IMR-90 (cell line): ENCODE measurements at regions not wholly inside any gene's neighbourhood (a gene's known extent, or its start where the extent isn't known, plus 50 kb on each side); places are given as distances from the start of the nearest gene placed in this dataset.

Experiments
- ATAC-seq: fragments of 200-7000 bp; cut with Tn5 transposase; 2 replicates; pipeline ENCODE4 v1.9.1; 2020; ENCODE audit warnings: low read depth, mild to moderate bottlenecking, moderate library complexity
- BruUV-seq: library from RNA; stranded (reverse); fragments of 400-500 nt; replicated peaks from 2 replicates; lab custom pipeline; 2021; lab: Mats Ljungman, UMichigan
- CTCF ChIA-PET: fragments of 300-600 bp; formaldehyde crosslinking; extraction: SDS; loops from one replicate; lab custom pipeline; 2021; ENCODE audit warnings: antibody characterized with exemption; lab: Yijun Ruan, JAX
- POLR2A ChIA-PET: fragments of 300-600 bp; sonication (Branson Sonifier 250); formaldehyde crosslinking; loops from one replicate; lab custom pipeline; 2022; ENCODE audit warnings: antibody characterized with exemption; ENCODE audit not compliant: unreplicated experiment; lab: Charles Lee
- DNase-seq: peaks from one replicate; pipeline ENCODE4 v3.0.0; 2013
- H2AFZ ChIP-seq: replicated peaks from 2 replicates; pipeline ENCODE3; 2013; ENCODE audit warnings: low read length, mild to moderate bottlenecking; ENCODE audit not compliant: poor library complexity
- H2AK5ac ChIP-seq: 2 replicates; pipeline ENCODE4 v1.6.1; 2013; ENCODE audit warnings: low read depth, low read length, inconsistent platforms
- H2AK9ac ChIP-seq: replicated peaks from 2 replicates; pipeline ENCODE3; 2013; ENCODE audit warnings: mild to moderate bottlenecking, low read depth, low read length, moderate library complexity; ENCODE audit not compliant: poor library complexity
- H2BK120ac ChIP-seq: 2 replicates; pipeline ENCODE4 v1.6.1; 2013; ENCODE audit warnings: low read depth, low read length, inconsistent platforms
- H2BK15ac ChIP-seq: 3 replicates; pipeline ENCODE4 v1.6.1; 2013; ENCODE audit warnings: low read depth, low read length, inconsistent platforms
- H2BK20ac ChIP-seq: 2 replicates; pipeline ENCODE4 v1.6.1; 2013; ENCODE audit warnings: low read depth, mild to moderate bottlenecking, inconsistent platforms, low read length, moderate library complexity
- H2BK5ac ChIP-seq: 2 replicates; pipeline ENCODE4 v1.6.1; 2013; ENCODE audit warnings: mild to moderate bottlenecking, low read depth, low read length, inconsistent platforms; ENCODE audit not compliant: poor library complexity, severe bottlenecking
- H3K14ac ChIP-seq: replicated peaks from 2 replicates; pipeline ENCODE4 v1.6.1; 2013; ENCODE audit warnings: low read depth, low read length, inconsistent platforms
- H3K18ac ChIP-seq: 2 replicates; pipeline ENCODE4 v1.6.1; 2013; ENCODE audit warnings: low read depth, low read length, control low read depth
- H3K23ac ChIP-seq: 2 replicates; pipeline ENCODE4 v1.6.1; 2013; ENCODE audit warnings: low read depth, low read length, inconsistent platforms
- H3K27ac ChIP-seq: 2 replicates; pipeline ENCODE4 v1.5.1; 2013; ENCODE audit warnings: mild to moderate bottlenecking, control low read depth, low read length; ENCODE audit not compliant: insufficient read depth
- H3K27me3 ChIP-seq: 2 replicates; pipeline ENCODE4 v1.6.1; 2013; ENCODE audit warnings: low read length; ENCODE audit not compliant: control insufficient read depth, insufficient read depth
- H3K36me3 ChIP-seq: 2 replicates; pipeline ENCODE4 v1.6.1; 2013; ENCODE audit warnings: low read length, mixed read lengths; ENCODE audit not compliant: control insufficient read depth, insufficient read depth
- H3K4ac ChIP-seq: 2 replicates; pipeline ENCODE4 v1.6.1; 2013; ENCODE audit warnings: low read depth, low read length, inconsistent platforms
- H3K4me1 ChIP-seq: 2 replicates; pipeline ENCODE4 v1.6.1; 2013; ENCODE audit warnings: low read length, mixed read lengths; ENCODE audit not compliant: control insufficient read depth, insufficient read depth
- H3K4me2 ChIP-seq: 2 replicates; pipeline ENCODE4 v1.6.1; 2013; ENCODE audit warnings: low read depth, mild to moderate bottlenecking, control low read depth, low read length, moderate library complexity
- H3K4me3 ChIP-seq: 2 replicates; pipeline ENCODE4 v1.5.1; 2013; ENCODE audit warnings: low read depth, mild to moderate bottlenecking, control low read depth, low read length, moderate library complexity; ENCODE audit not compliant: insufficient read depth
- H3K56ac ChIP-seq: 2 replicates; pipeline ENCODE4 v1.6.1; 2013; ENCODE audit warnings: low read length, inconsistent platforms; ENCODE audit not compliant: insufficient read depth; ENCODE audit errors: extremely low read depth
- H3K79me1 ChIP-seq, 2 experiments: 2 replicates each; pipeline ENCODE4 v1.6.1; 2013; ENCODE audit warnings: low read length in 2 of 2, inconsistent platforms in 1 of 2, low read depth in 1 of 2
- H3K9ac ChIP-seq: 2 replicates; pipeline ENCODE4 v1.6.1; 2013; ENCODE audit warnings: low read depth, low read length, control low read depth
- H3K9me1 ChIP-seq: 2 replicates; pipeline ENCODE4 v1.6.1; 2013; ENCODE audit warnings: low read length, inconsistent platforms; ENCODE audit not compliant: insufficient read depth
- H3K9me3 ChIP-seq: 2 replicates; pipeline ENCODE4 v1.6.1; 2013; ENCODE audit warnings: low read length; ENCODE audit not compliant: control insufficient read depth, insufficient read depth
- H4K20me1 ChIP-seq: 2 replicates; pipeline ENCODE4 v1.6.1; 2013; ENCODE audit warnings: low read length, inconsistent platforms; ENCODE audit not compliant: insufficient read depth
- H4K5ac ChIP-seq: 2 replicates; pipeline ENCODE4 v1.6.1; 2013; ENCODE audit warnings: mild to moderate bottlenecking, low read depth, low read length, control low read depth
- H4K8ac ChIP-seq, 2 experiments: 2 replicates each; pipeline ENCODE4 v1.6.1; 2013; ENCODE audit warnings: low read depth in 2 of 2, low read length in 2 of 2, control low read depth in 1 of 2, inconsistent platforms in 1 of 2
- H4K91ac ChIP-seq: 2 replicates; pipeline ENCODE4 v1.6.1; 2013; ENCODE audit warnings: low read depth, low read length, inconsistent platforms; ENCODE audit not compliant: insufficient read depth
- BHLHE40 ChIP-seq: fragments of 150-350 bp; IDR thresholded peaks from 2 replicates; pipeline ENCODE4 v1.6.1; 2016; ENCODE audit warnings: mild to moderate bottlenecking, low read depth, low read length
- CEBPB ChIP-seq: IDR thresholded peaks from 2 replicates; pipeline ENCODE4 v1.6.1; 2012; ENCODE audit warnings: low read depth, low read length, improper control_type of control experiment
- CHD1 ChIP-seq: IDR thresholded peaks from 2 replicates; pipeline ENCODE4 v1.6.1; 2012; ENCODE audit warnings: low read depth, low read length, improper control_type of control experiment
- CTCF ChIP-seq: conservative IDR thresholded peaks from 2 replicates; pipeline ENCODE4 v1.5.1; 2012; ENCODE audit warnings: mild to moderate bottlenecking, low read depth, low read length, improper control_type of control experiment
- FOS ChIP-seq: fragments of 150-350 bp; IDR thresholded peaks from 2 replicates; pipeline ENCODE4 v1.6.1; 2016; ENCODE audit warnings: low read depth, low read length
- MAFK ChIP-seq: IDR thresholded peaks from 2 replicates; pipeline ENCODE4 v1.6.1; 2012; ENCODE audit warnings: low read depth, low read length, improper control_type of control experiment
- MAZ ChIP-seq: IDR thresholded peaks from 2 replicates; pipeline ENCODE4 v1.6.1; 2012; ENCODE audit warnings: low read depth, mild to moderate bottlenecking, low read length, improper control_type of control experiment, moderate library complexity, borderline replicate concordance
- MXI1 ChIP-seq: IDR thresholded peaks from 2 replicates; pipeline ENCODE4 v1.6.1; 2012; ENCODE audit warnings: low read depth, mild to moderate bottlenecking, low read length, moderate library complexity, borderline replicate concordance
- NFE2L2 ChIP-seq: fragments of 150-350 bp; IDR thresholded peaks from 2 replicates; pipeline ENCODE4 v1.6.1; 2016; ENCODE audit warnings: low read depth, mild to moderate bottlenecking, low read length
- POLR2A ChIP-seq: IDR thresholded peaks from 2 replicates; pipeline ENCODE4 v1.6.1; 2012; ENCODE audit warnings: mild to moderate bottlenecking, low read depth, low read length
- RAD21 ChIP-seq: IDR thresholded peaks from 2 replicates; pipeline ENCODE4 v1.6.1; 2012; ENCODE audit warnings: low read length, improper control_type of control experiment
- RCOR1 ChIP-seq: IDR thresholded peaks from 2 replicates; pipeline ENCODE4 v1.6.1; 2012; ENCODE audit warnings: mild to moderate bottlenecking, low read length, improper control_type of control experiment; ENCODE audit not compliant: insufficient replicate concordance
- RFX5 ChIP-seq: IDR thresholded peaks from 2 replicates; pipeline ENCODE4 v1.8.0; 2012; ENCODE audit warnings: low read depth, mild to moderate bottlenecking, low read length, moderate library complexity
- SMC3 ChIP-seq: fragments of 150-350 bp; IDR thresholded peaks from 2 replicates; pipeline ENCODE4 v1.6.1; 2016; ENCODE audit warnings: low read depth, mild to moderate bottlenecking, antibody characterized with exemption, low read length, moderate library complexity
- WGBS, 2 experiments: methylation state at CpG; one replicate each; pipeline versions ENCODE4 v1.1.5 to v1.1.7; 2013; ENCODE audit warnings: missing lambda C conversion rate in 2 of 2; ENCODE audit not compliant: insufficient read length in 1 of 2; ENCODE audit errors: extremely low coverage in 2 of 2; 5-methylcytosine and 5-hydroxymethylcytosine counted together
- dilution Hi-C: fragments of 300-500 bp; cut with HindIII; formaldehyde crosslinking; loops from one replicate; pipeline ENCODE4 v1.14.3; 2018; ENCODE audit warnings: low sequenced_read_pairs; ENCODE audit not compliant: unreplicated experiment
- in situ Hi-C: fragments of 300-500 bp; cut with MboI; formaldehyde crosslinking; loops from 3 replicates; pipeline ENCODE4 v1.14.3; 2019; ENCODE audit warnings: low sequenced_read_pairs, inconsistent platforms, mixed read lengths
- intact Hi-C: fragments of 100-400 bp; cut with micrococcal nuclease; formaldehyde crosslinking; loops from 2 replicates; pipeline ENCODE4 v1.10.0; 2022
- TF ChIP-seq, protein P1 (sequence below): fragments of 150-350 bp; IDR thresholded peaks from 2 replicates; pipeline ENCODE4 v1.6.1; 2017; ENCODE audit warnings: mild to moderate bottlenecking, antibody characterized with exemption, low read length, low read depth
- TF ChIP-seq, protein P2 (sequence below): fragments of 150-350 bp; IDR thresholded peaks from 2 replicates; pipeline ENCODE4 v1.6.1; 2016; ENCODE audit warnings: low read depth, mild to moderate bottlenecking, low read length, moderate library complexity, borderline replicate concordance

DNA sequence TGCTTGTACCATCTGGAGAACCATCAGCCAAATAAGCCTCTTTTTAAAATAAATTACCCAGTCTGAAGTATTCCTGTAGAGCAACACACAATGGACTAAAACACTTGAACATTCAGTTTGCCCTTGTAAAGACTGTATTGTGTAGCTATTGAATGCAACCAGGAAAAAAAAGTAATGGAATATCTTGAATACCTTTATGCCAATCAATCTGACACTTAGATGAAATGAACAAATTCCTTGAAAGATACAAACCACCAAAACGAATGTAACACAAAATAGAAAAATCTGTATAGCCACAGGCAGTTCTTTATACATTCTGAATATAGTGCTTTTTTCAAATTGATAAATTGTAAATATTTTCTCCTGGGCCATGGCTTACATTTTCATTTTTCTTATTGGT lies 63.3 kb upstream of the KCNJ16 start:
- Histone ChIP-seq H3K9ac (no peak overlapping the region), H2BK15ac (no peak overlapping the region), H3K27ac (no peak overlapping the region), H3K27me3 (no peaks in the 10 kb centered on the region), H4K91ac (no peak overlapping the region), H2BK120ac (no peak overlapping the region), H3K4me3 (no peak overlapping the region), H2BK20ac (no peak overlapping the region), H3K9me1 (no peaks in the 10 kb centered on the region), H3K79me1 (no peaks in the 10 kb centered on the region), H3K56ac (no peak overlapping the region), H4K5ac (no peak overlapping the region), H4K20me1 (no peaks in the 10 kb centered on the region), H2BK5ac (no peak overlapping the region), H2AK9ac (no peak overlapping the region), H3K23ac (no peak overlapping the region), H3K4ac (no peak overlapping the region), H2AFZ (no peak overlapping the region), H4K8ac (no peak overlapping the region), H3K9me3 (no peaks in the 10 kb centered on the region), H3K18ac (no peak overlapping the region), H3K36me3 (no peaks in the 10 kb centered on the region), H3K14ac (no peak overlapping the region), H2AK5ac (no peak overlapping the region), H3K4me1 (no peaks in the 10 kb centered on the region), H3K4me2 (no peak overlapping the region)
- dilution Hi-C loops (no loop called here), intact Hi-C loops (no loop called here), in situ Hi-C loops (no loop called here)
- no TSS peak for BruUV-seq
- DNase-seq (no peak), ATAC-seq (no peak)
- TF ChIP-seq, protein P1, sequence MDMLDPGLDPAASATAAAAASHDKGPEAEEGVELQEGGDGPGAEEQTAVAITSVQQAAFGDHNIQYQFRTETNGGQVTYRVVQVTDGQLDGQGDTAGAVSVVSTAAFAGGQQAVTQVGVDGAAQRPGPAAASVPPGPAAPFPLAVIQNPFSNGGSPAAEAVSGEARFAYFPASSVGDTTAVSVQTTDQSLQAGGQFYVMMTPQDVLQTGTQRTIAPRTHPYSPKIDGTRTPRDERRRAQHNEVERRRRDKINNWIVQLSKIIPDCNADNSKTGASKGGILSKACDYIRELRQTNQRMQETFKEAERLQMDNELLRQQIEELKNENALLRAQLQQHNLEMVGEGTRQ: no peak
- no peak for TF ChIP-seq RFX5
- no peak for TF ChIP-seq CEBPB
- TF ChIP-seq SMC3: no peak
- TF ChIP-seq RCOR1: no peak
- TF ChIP-seq MAFK: no peak
- TF ChIP-seq RAD21: no peak
- TF ChIP-seq POLR2A: no peak
- TF ChIP-seq FOS: no peak
- TF ChIP-seq MAZ: no peak
- no peak for TF ChIP-seq BHLHE40
- TF ChIP-seq MXI1: no peak
- TF ChIP-seq NFE2L2: no peak
- TF ChIP-seq CHD1: no peak
- no peak for TF ChIP-seq CTCF
- TF ChIP-seq, protein P2, sequence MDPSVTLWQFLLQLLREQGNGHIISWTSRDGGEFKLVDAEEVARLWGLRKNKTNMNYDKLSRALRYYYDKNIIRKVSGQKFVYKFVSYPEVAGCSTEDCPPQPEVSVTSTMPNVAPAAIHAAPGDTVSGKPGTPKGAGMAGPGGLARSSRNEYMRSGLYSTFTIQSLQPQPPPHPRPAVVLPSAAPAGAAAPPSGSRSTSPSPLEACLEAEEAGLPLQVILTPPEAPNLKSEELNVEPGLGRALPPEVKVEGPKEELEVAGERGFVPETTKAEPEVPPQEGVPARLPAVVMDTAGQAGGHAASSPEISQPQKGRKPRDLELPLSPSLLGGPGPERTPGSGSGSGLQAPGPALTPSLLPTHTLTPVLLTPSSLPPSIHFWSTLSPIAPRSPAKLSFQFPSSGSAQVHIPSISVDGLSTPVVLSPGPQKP: no peak
- POLR2A ChIA-PET: interaction anchor here (0.6 kb wide), 1 partner anchor 65 kb away, joined by 3 read pairs; no protein-coding TSS in a partner anchor
- CTCF ChIA-PET: interaction anchor here (0.6 kb wide), 1 partner anchor 38 kb away, joined by 3 read pairs; no protein-coding TSS in a partner anchor
- WGBS, 2 experiments: no CpG with 5 or more reads among the region's 1 CpG
